Ishikawa (cell line): ENCODE measurements at regions not wholly inside any gene's neighbourhood (a gene's known extent, or its start where the extent isn't known, plus 50 kb on each side); places are given as distances from the start of the nearest gene placed in this dataset.

ENCODE experiments used
- CEBPB ChIP-seq: IDR thresholded peaks from 2 replicates; pipeline ENCODE4 v1.6.1; 2012
- CREB1 ChIP-seq: IDR thresholded peaks from 2 replicates; pipeline ENCODE4 v1.6.1; 2012; ENCODE audit warnings: low read depth
- EGR1 ChIP-seq: IDR thresholded peaks from 2 replicates; pipeline ENCODE4 v1.6.1; 2012
- EP300 ChIP-seq: IDR thresholded peaks from 2 replicates; pipeline ENCODE4 v1.6.1; 2012; ENCODE audit warnings: borderline replicate concordance
- FOXM1 ChIP-seq: IDR thresholded peaks from 2 replicates; pipeline ENCODE4 v1.6.1; 2012; ENCODE audit warnings: low read depth, borderline replicate concordance
- MAX ChIP-seq: IDR thresholded peaks from 2 replicates; pipeline ENCODE4 v1.6.1; 2012
- NFIC ChIP-seq: IDR thresholded peaks from 2 replicates; pipeline ENCODE4 v1.6.1; 2012
- RAD21 ChIP-seq: IDR thresholded peaks from 2 replicates; pipeline ENCODE4 v1.6.1; 2012; ENCODE audit warnings: low read depth
- REST ChIP-seq: IDR thresholded peaks from 2 replicates; pipeline ENCODE4 v1.6.1; 2012; ENCODE audit warnings: low read depth, mild to moderate bottlenecking
- TAF1 ChIP-seq: IDR thresholded peaks from 2 replicates; pipeline ENCODE4 v1.6.1; 2012; ENCODE audit warnings: low read depth, mild to moderate bottlenecking
- TCF12 ChIP-seq: IDR thresholded peaks from 2 replicates; pipeline ENCODE4 v1.6.1; 2012; ENCODE audit warnings: low read depth
- TEAD4 ChIP-seq: IDR thresholded peaks from 2 replicates; pipeline ENCODE4 v1.6.1; 2012
- YY1 ChIP-seq: IDR thresholded peaks from 2 replicates; pipeline ENCODE4 v1.6.1; 2012; ENCODE audit warnings: low read depth
- ZBTB7A ChIP-seq: IDR thresholded peaks from 2 replicates; pipeline ENCODE4 v1.6.1; 2012; ENCODE audit warnings: low read depth
- TF ChIP-seq, protein P1 (sequence below): IDR thresholded peaks from 2 replicates; pipeline ENCODE4 v1.6.1; 2012

- TF ChIP-seq EP300, result no peak
- TF ChIP-seq TAF1, result no peak
- no peak for TF ChIP-seq RAD21
- no peak for TF ChIP-seq ZBTB7A
- TF ChIP-seq FOXM1, result no peak
- TF ChIP-seq EGR1, result no peak
- no peak for TF ChIP-seq CREB1
- TF ChIP-seq NFIC, result no peak
- TF ChIP-seq, protein P1, sequence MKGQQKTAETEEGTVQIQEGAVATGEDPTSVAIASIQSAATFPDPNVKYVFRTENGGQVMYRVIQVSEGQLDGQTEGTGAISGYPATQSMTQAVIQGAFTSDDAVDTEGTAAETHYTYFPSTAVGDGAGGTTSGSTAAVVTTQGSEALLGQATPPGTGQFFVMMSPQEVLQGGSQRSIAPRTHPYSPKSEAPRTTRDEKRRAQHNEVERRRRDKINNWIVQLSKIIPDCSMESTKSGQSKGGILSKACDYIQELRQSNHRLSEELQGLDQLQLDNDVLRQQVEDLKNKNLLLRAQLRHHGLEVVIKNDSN, result no peak
- TF ChIP-seq REST, result no peak
- no peak for TF ChIP-seq MAX
- no peak for TF ChIP-seq TEAD4
- TF ChIP-seq YY1, result no peak
- TF ChIP-seq CEBPB, result no peak
- no peak for TF ChIP-seq TCF12
Observed at GRCh38 chr5:18264126-18264882, 630.0 kb downstream of the TAF11L14 start.

DNA sequence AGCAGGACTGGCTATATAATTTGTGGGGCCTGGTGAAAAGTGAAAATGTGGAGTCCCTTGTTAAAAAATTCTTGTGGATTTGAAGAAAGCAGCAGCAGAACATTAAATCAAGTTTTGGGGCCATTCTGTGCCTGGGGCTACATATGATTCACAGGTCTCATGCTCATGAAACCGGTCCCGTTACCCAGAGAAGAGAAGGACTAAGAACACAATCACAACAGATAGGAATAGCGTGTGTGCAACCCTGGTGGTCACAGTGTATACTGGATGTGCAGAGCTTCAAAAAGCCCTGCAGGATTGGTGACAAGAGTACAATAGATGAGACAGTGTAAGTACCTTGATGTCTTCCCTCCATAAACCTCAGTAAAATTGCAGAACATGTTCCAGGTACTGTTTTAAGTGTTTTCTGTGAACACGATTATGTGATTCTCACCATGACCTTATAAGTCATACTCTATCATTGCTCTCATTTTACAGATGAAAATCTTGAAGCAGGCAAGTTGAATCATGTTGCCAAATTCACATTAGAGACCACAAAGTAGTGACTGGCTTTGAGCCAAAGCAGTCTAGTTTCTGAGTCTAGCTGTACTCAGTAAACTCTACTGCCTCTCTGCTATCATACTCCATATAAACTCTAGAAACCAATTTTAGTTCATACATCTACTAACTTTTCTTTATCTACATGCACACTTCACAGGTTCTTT is 636.5 kb downstream of the TAF11L14 start:
- TF ChIP-seq TCF12 (no peak), TEAD4 (no peak), EP300 (no peak), MAX (no peak), ZBTB7A (no peak), REST (no peak), RAD21 (no peak), YY1 (no peak), TAF1 (no peak)
- TF ChIP-seq, protein P1, result no peak

- TF ChIP-seq MAX (no peak), NFIC (no peak), FOXM1 (no peak), EP300 (no peak), TCF12 (no peak), EGR1 (no peak), CREB1 (no peak), REST (no peak), YY1 (no peak), RAD21 (no peak), CEBPB (no peak), TEAD4 (no peak), TAF1 (no peak), ZBTB7A (no peak)
- TF ChIP-seq, protein P1, result no peak
Observed at GRCh38 chr5:18276939-18277338, 642.7 kb downstream of the TAF11L14 start.
